Fibroblast of lung (primary cell): ENCODE measurements at regions not wholly inside any gene's neighbourhood (a gene's known extent, or its start where the extent isn't known, plus 50 kb on each side); places are given as distances from the start of the nearest gene placed in this dataset.

ENCODE experiments used
- CTCF ChIP-seq, 2 donors: IDR thresholded peaks in 1 of 2; conservative IDR thresholded peaks in 1 of 2; 1 replicate in 1 of 2; 2 replicates in 1 of 2; pipeline ENCODE4 v1.5.1; 2011 to 2012; ENCODE audit warnings: low read length in 2 of 2, control low read depth in 1 of 2, inconsistent platforms in 1 of 2, low read depth in 1 of 2, mild to moderate bottlenecking in 1 of 2
- EZH2 ChIP-seq: IDR thresholded peaks from 2 replicates; pipeline ENCODE4 v1.5.1; 2012; ENCODE audit warnings: low read length, control low read depth, mild to moderate bottlenecking; ENCODE audit errors: missing control alignments

- no peak for TF ChIP-seq CTCF (conservative IDR thresholded peaks at IDR 0.05 in 1 of 2, IDR thresholded peaks at IDR 0.05 in 1 of 2; ENCODE audit: low read depth in 1 of 2, low read length in 2 of 2)
- no peak for TF ChIP-seq EZH2
These were observed 391.5 kb upstream of the ADGRL2 start for GRCh38 chr1:81409262-81409661.
